Lower leg skin (tissue), 4 donors: ENCODE measurements at regions not wholly inside any gene's neighbourhood (a gene's known extent, or its start where the extent isn't known, plus 50 kb on each side); places are given as distances from the start of the nearest gene placed in this dataset.

Source experiments
- DNase-seq, 2 donors: peaks; one replicate each; pipeline ENCODE4 v3.0.0-alpha.2; 2019; ENCODE audit warnings: low spot score in 2 of 2
- H3K4me3 ChIP-seq: fragments of 200-600 bp; sonication (generic); 2 replicates; pipeline ENCODE4 v1.5.1; 2017; ENCODE audit warnings: mild to moderate bottlenecking, low read depth; ENCODE audit not compliant: poor library complexity, severe bottlenecking
- CTCF ChIP-seq, 3 donors: fragments of 450-650 bp; IDR thresholded peaks; one replicate each; pipeline ENCODE4 v1.5.1; 2016; ENCODE audit warnings: antibody characterized with exemption in 3 of 3, mild to moderate bottlenecking in 3 of 3, moderate library complexity in 2 of 3
- POLR2A ChIP-seq, 2 donors: fragments of 450-650 bp; IDR thresholded peaks; one replicate each; pipeline ENCODE4 v1.6.1; 2016 to 2017; ENCODE audit warnings: antibody characterized with exemption in 2 of 2, mild to moderate bottlenecking in 1 of 2, moderate library complexity in 1 of 2
- WGBS, 2 donors: methylation state at CpG; one replicate each; pipeline ENCODE4 v1.1.5; 2018; 5-methylcytosine and 5-hydroxymethylcytosine counted together
- intact Hi-C: fragments of 100-400 bp; cut with DNase I; formaldehyde crosslinking; loops from one replicate; pipeline ENCODE4 v1.15.0; 2023; ENCODE audit warnings: low total_unique reads

- DNase-seq = no peak
These were observed 663.4 kb upstream of the LCORL start for GRCh38 chr4:18684932-18685331.

GRCh38 chr4:18676526-18676915 is 655.0 kb upstream of the LCORL start:
- no peak for DNase-seq
- WGBS, 2 donors = 37 to 51% methylated on average over 4 of the region's 4 CpGs
- intact Hi-C loops = no loop called here
- TF ChIP-seq POLR2A (IDR thresholded peaks at IDR 0.05) = no peak
- TF ChIP-seq CTCF (IDR thresholded peaks at IDR 0.05) = no peak
- H3K4me3 ChIP-seq = no peak overlapping the region

More at GRCh38 chr4:18684932-18685331, 663.4 kb upstream of the LCORL start:
- 69 to 71% methylated on average over 4 of the region's 4 CpGs for WGBS, 2 donors
- no peak overlapping the region for H3K4me3 ChIP-seq
- TF ChIP-seq CTCF (IDR thresholded peaks at IDR 0.05) = no peak
- no peak for TF ChIP-seq POLR2A (IDR thresholded peaks at IDR 0.05)
- intact Hi-C loops = no loop called here

GRCh38 chr4:18675586-18676525 is 654.3 kb upstream of the LCORL start:
- no peak overlapping the region for H3K4me3 ChIP-seq
- WGBS, 2 donors = 61 to 74% methylated on average over 4 of the region's 4 CpGs
- intact Hi-C loops = no loop called here
- TF ChIP-seq POLR2A (IDR thresholded peaks at IDR 0.05) (no peak), CTCF (IDR thresholded peaks at IDR 0.05) (no peak)
- DNase-seq = no peak

- WGBS, 2 donors = 86 to 94% methylated on average over 1 of the region's 1 CpG
- intact Hi-C loops = no loop called here
- H3K4me3 ChIP-seq = no peak overlapping the region
- DNase-seq = no peak
- TF ChIP-seq CTCF (IDR thresholded peaks at IDR 0.05) = no peak
- TF ChIP-seq POLR2A (IDR thresholded peaks at IDR 0.05) = no peak
These were observed 648.5 kb upstream of the LCORL start for GRCh38 chr4:18670034-18670433.

- no peak for DNase-seq
- no peak overlapping the region for H3K4me3 ChIP-seq
- no peak for TF ChIP-seq CTCF (IDR thresholded peaks at IDR 0.05)
- no peak for TF ChIP-seq POLR2A (IDR thresholded peaks at IDR 0.05)
- 43 to 84% methylated on average over 1 of the region's 1 CpG for WGBS, 2 donors
- intact Hi-C loops = no loop called here
These were observed 647.8 kb upstream of the LCORL start for GRCh38 chr4:18669390-18669789.
